ENCODE measurements at regions not wholly inside any gene's neighbourhood (a gene's known extent, or its start where the extent isn't known, plus 50 kb on each side); places are given as distances from the start of the nearest gene placed in this dataset.

GRCh38 chr3:153679714-153680113 lies 441.5 kb upstream of the ARHGEF26 start:
- no peak for DNase-seq

GRCh38 chr3:153680526-153680925 lies 440.7 kb upstream of the ARHGEF26 start:
- peak; percentile 2 for DNase-seq

GRCh38 chr3:153681057-153681456 lies 440.1 kb upstream of the ARHGEF26 start:
- DNase-seq = no peak

GRCh38 chr3:153688301-153689120 lies 432.7 kb upstream of the ARHGEF26 start:
- no peak for DNase-seq

GRCh38 chr3:153693207-153693606 lies 428.0 kb upstream of the ARHGEF26 start:
- no peak for DNase-seq

- no peak for DNase-seq
Measured at GRCh38 chr3:153702106-153702505, 419.1 kb upstream of the ARHGEF26 start.

GRCh38 chr3:153704115-153704514 lies 417.1 kb upstream of the ARHGEF26 start:
- DNase-seq = no peak

- DNase-seq = no peak
Measured at GRCh38 chr3:153706706-153707105, 414.5 kb upstream of the ARHGEF26 start.

- no peak for DNase-seq
Measured at GRCh38 chr3:153714016-153714415, 407.2 kb upstream of the ARHGEF26 start.

GRCh38 chr3:153714588-153715290 lies 406.5 kb upstream of the ARHGEF26 start:
- no peak for DNase-seq

GRCh38 chr3:153722157-153722556 lies 399.0 kb upstream of the ARHGEF26 start:
- DNase-seq = no peak

- DNase-seq = no peak
Measured at GRCh38 chr3:153731071-153731470, 390.1 kb upstream of the ARHGEF26 start.

GRCh38 chr3:153734777-153735551 lies 386.2 kb upstream of the ARHGEF26 start:
- no peak for DNase-seq

- DNase-seq = no peak
Measured at GRCh38 chr3:153740109-153740508, 381.1 kb upstream of the ARHGEF26 start.

- no peak for DNase-seq
Measured at GRCh38 chr3:153744889-153745288, 376.3 kb upstream of the ARHGEF26 start.

GRCh38 chr3:153746211-153746610 lies 375.0 kb upstream of the ARHGEF26 start:
- no peak for DNase-seq

- DNase-seq = no peak
Measured at GRCh38 chr3:153749070-153749610, 372.1 kb upstream of the ARHGEF26 start.

- no peak for DNase-seq
Measured at GRCh38 chr3:153752405-153753027, 368.7 kb upstream of the ARHGEF26 start.

GRCh38 chr3:153753035-153753434 lies 368.2 kb upstream of the ARHGEF26 start:
- DNase-seq = no peak

GRCh38 chr3:153756816-153757215 lies 364.4 kb upstream of the ARHGEF26 start:
- DNase-seq = no peak

- no peak for DNase-seq
Measured at GRCh38 chr3:153757839-153758238, 363.4 kb upstream of the ARHGEF26 start.

GRCh38 chr3:153760948-153761347 lies 360.2 kb upstream of the ARHGEF26 start:
- DNase-seq = no peak
